ENCODE measurements at regions not wholly inside any gene's neighbourhood (a gene's known extent, or its start where the extent isn't known, plus 50 kb on each side); places are given as distances from the start of the nearest gene placed in this dataset.

- peak; percentile 58 for DNase-seq (ENCODE audit: low spot score)
Observed at GRCh38 chr13:105370011-105370650, 1165.3 kb downstream of the EFNB2 start.

GRCh38 chr13:105368781-105369180 lies 1166.7 kb downstream of the EFNB2 start:
- DNase-seq (ENCODE audit: low spot score): no peak

GRCh38 chr13:105365831-105366230 lies 1169.6 kb downstream of the EFNB2 start:
- no peak for DNase-seq (ENCODE audit: low spot score)

- DNase-seq (ENCODE audit: low spot score): no peak
Observed at GRCh38 chr13:105365021-105365550, 1170.4 kb downstream of the EFNB2 start.

- no peak for DNase-seq (ENCODE audit: low spot score)
Observed at GRCh38 chr13:105364191-105364590, 1171.3 kb downstream of the EFNB2 start.

- DNase-seq (ENCODE audit: low spot score): peak; percentile 74
Observed at GRCh38 chr13:105363261-105364190, 1171.9 kb downstream of the EFNB2 start.

- DNase-seq (ENCODE audit: low spot score): no peak
Observed at GRCh38 chr13:105353654-105354053, 1181.8 kb downstream of the EFNB2 start.

- no peak for DNase-seq (ENCODE audit: low spot score)
Observed at GRCh38 chr13:105349082-105349723, 1186.3 kb downstream of the EFNB2 start.

- no peak for DNase-seq (ENCODE audit: low spot score)
Observed at GRCh38 chr13:105346141-105346775, 1189.2 kb downstream of the EFNB2 start.

GRCh38 chr13:105345730-105346129 lies 1189.7 kb downstream of the EFNB2 start:
- no peak for DNase-seq (ENCODE audit: low spot score)

GRCh38 chr13:105345131-105345530 lies 1190.3 kb downstream of the EFNB2 start:
- DNase-seq (ENCODE audit: low spot score): no peak

GRCh38 chr13:105343134-105343806 lies 1192.2 kb downstream of the EFNB2 start:
- DNase-seq (ENCODE audit: low spot score): no peak

- no peak for DNase-seq (ENCODE audit: low spot score)
Observed at GRCh38 chr13:105342281-105342820, 1193.1 kb downstream of the EFNB2 start.

- DNase-seq (ENCODE audit: low spot score): no peak
Observed at GRCh38 chr13:105341758-105342157, 1193.7 kb downstream of the EFNB2 start.

GRCh38 chr13:105341256-105341655 lies 1194.2 kb downstream of the EFNB2 start:
- DNase-seq (ENCODE audit: low spot score): no peak

- peak; percentile 92 for DNase-seq (ENCODE audit: low spot score)
Observed at GRCh38 chr13:105340061-105340606, 1195.3 kb downstream of the EFNB2 start.

GRCh38 chr13:105338773-105339172 lies 1196.7 kb downstream of the EFNB2 start:
- no peak for DNase-seq (ENCODE audit: low spot score)

- no peak for DNase-seq (ENCODE audit: low spot score)
Observed at GRCh38 chr13:105338006-105338405, 1197.5 kb downstream of the EFNB2 start.

GRCh38 chr13:105336706-105337576 lies 1198.5 kb downstream of the EFNB2 start:
- no peak for DNase-seq (ENCODE audit: low spot score)
